PC-3 (cell line): ENCODE measurements at regions not wholly inside any gene's neighbourhood (a gene's known extent, or its start where the extent isn't known, plus 50 kb on each side); places are given as distances from the start of the nearest gene placed in this dataset.

ENCODE experiments used
- EZH2 ChIP-seq: fragments of 300-600 bp; sonication (generic); IDR thresholded peaks from one replicate; pipeline ENCODE4 v1.6.1; 2017; ENCODE audit warnings: antibody characterized with exemption, mild to moderate bottlenecking, low read length; ENCODE audit not compliant: unreplicated experiment
- EZH2phosphoT487 ChIP-seq: fragments of 300-600 bp; sonication (generic); IDR thresholded peaks from 2 replicates; pipeline ENCODE4 v1.6.1; 2018; ENCODE audit warnings: mild to moderate bottlenecking, antibody characterized with exemption, low read length, borderline replicate concordance
- TF ChIP-seq, protein P1 (sequence below): fragments of 300-600 bp; sonication (generic); conservative IDR thresholded peaks from 2 replicates; pipeline ENCODE4 v1.5.1; 2017; ENCODE audit warnings: antibody characterized with exemption, low read depth, mild to moderate bottlenecking, low read length

DNA sequence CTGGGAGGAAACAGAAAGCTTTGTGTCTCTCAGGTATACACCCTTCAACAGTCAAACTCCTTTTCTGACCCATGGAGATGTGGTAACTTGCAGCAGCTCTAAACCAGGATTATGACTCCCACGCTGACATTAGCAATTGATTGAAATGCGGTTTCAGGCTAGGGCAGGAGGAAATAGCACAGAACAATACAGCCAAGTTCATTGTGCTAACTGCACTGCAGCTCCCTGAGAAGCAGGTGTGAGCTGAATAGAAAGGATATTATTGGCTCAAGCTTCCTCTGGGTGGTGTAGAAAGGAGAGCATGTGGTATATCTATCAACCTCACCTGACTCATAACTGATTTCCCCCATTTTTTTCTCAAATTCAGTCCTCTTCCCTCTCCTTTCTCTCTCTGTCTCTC is 612.3 kb upstream of the BTBD3 start:
- TF ChIP-seq, protein P1, sequence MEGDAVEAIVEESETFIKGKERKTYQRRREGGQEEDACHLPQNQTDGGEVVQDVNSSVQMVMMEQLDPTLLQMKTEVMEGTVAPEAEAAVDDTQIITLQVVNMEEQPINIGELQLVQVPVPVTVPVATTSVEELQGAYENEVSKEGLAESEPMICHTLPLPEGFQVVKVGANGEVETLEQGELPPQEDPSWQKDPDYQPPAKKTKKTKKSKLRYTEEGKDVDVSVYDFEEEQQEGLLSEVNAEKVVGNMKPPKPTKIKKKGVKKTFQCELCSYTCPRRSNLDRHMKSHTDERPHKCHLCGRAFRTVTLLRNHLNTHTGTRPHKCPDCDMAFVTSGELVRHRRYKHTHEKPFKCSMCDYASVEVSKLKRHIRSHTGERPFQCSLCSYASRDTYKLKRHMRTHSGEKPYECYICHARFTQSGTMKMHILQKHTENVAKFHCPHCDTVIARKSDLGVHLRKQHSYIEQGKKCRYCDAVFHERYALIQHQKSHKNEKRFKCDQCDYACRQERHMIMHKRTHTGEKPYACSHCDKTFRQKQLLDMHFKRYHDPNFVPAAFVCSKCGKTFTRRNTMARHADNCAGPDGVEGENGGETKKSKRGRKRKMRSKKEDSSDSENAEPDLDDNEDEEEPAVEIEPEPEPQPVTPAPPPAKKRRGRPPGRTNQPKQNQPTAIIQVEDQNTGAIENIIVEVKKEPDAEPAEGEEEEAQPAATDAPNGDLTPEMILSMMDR, result no peak
- no peak for TF ChIP-seq EZH2phosphoT487
- TF ChIP-seq EZH2, result no peak
